HFFc6 (cell line): ENCODE measurements at regions not wholly inside any gene's neighbourhood (a gene's known extent, or its start where the extent isn't known, plus 50 kb on each side); places are given as distances from the start of the nearest gene placed in this dataset.

Experiments used
- DNase-seq: peaks from one replicate; pipeline ENCODE4 v3.0.0-alpha.2; 2018
- H3K27ac Mint-ChIP-seq: 2 replicates; pipeline ENCODE4 v1.8.0; 2020; ENCODE audit warnings: mild to moderate bottlenecking, mixed read lengths
- H3K27me3 Mint-ChIP-seq: 2 replicates; pipeline ENCODE4 v1.8.0; 2021; ENCODE audit warnings: mild to moderate bottlenecking, moderate library complexity, mixed read lengths; ENCODE audit not compliant: insufficient read depth
- H3K36me3 Mint-ChIP-seq: 2 replicates; pipeline ENCODE4 v1.8.0; 2021; ENCODE audit warnings: low read depth, mixed read lengths
- H3K4me1 Mint-ChIP-seq: 2 replicates; pipeline ENCODE4 v1.8.0; 2020; ENCODE audit warnings: low read depth, mixed read lengths
- H3K4me3 Mint-ChIP-seq: 2 replicates; pipeline ENCODE4 v1.8.0; 2020; ENCODE audit warnings: mild to moderate bottlenecking, moderate library complexity, mixed read lengths
- H3K9me3 Mint-ChIP-seq: 2 replicates; pipeline ENCODE4 v1.8.0; 2020; ENCODE audit warnings: mild to moderate bottlenecking, mixed read lengths
- CTCF ChIP-seq: fragments of 200-600 bp; sonication (generic); IDR thresholded peaks from 2 replicates; pipeline ENCODE4 v1.5.0; 2021; ENCODE audit warnings: antibody characterized with exemption, mild to moderate bottlenecking

GRCh38 chr14:55889124-55889523, 229.1 kb upstream of the PELI2 start:
- TF ChIP-seq CTCF: no peak
- peaks cover 6% of the 10 kb centered on the region; the same call in 1 of the 2 replicates for H3K4me1 Mint-ChIP-seq
- DNase-seq: no peak
- H3K36me3 Mint-ChIP-seq: no peaks in the 10 kb centered on the region
- peaks cover 15% of the 10 kb centered on the region for H3K27me3 Mint-ChIP-seq
- no peaks in the 10 kb centered on the region for H3K9me3 Mint-ChIP-seq
- no peak overlapping the region for H3K27ac Mint-ChIP-seq
- no peak overlapping the region for H3K4me3 Mint-ChIP-seq

GRCh38 chr14:55891692-55892091, 226.5 kb upstream of the PELI2 start:
- Mint-ChIP-seq H3K9me3 (no peaks in the 10 kb centered on the region), H3K4me1 (no peaks in the 10 kb centered on the region), H3K36me3 (no peaks in the 10 kb centered on the region), H3K27ac (no peak overlapping the region), H3K27me3 (peaks cover 16% of the 10 kb centered on the region), H3K4me3 (no peak overlapping the region)
- DNase-seq: no peak
- TF ChIP-seq CTCF: no peak

GRCh38 chr14:55892906-55893305, 225.3 kb upstream of the PELI2 start:
- Mint-ChIP-seq H3K27ac (no peak overlapping the region), H3K4me1 (no peaks in the 10 kb centered on the region), H3K27me3 (peaks cover 17% of the 10 kb centered on the region), H3K9me3 (no peaks in the 10 kb centered on the region), H3K4me3 (no peak overlapping the region), H3K36me3 (no peaks in the 10 kb centered on the region)
- TF ChIP-seq CTCF: no peak
- no peak for DNase-seq

GRCh38 chr14:55893705-55894104, 224.5 kb upstream of the PELI2 start:
- TF ChIP-seq CTCF: no peak
- Mint-ChIP-seq H3K36me3 (no peaks in the 10 kb centered on the region), H3K27me3 (peaks cover 17% of the 10 kb centered on the region), H3K4me3 (no peak overlapping the region), H3K9me3 (no peaks in the 10 kb centered on the region), H3K27ac (no peak overlapping the region), H3K4me1 (no peaks in the 10 kb centered on the region)
- DNase-seq: no peak

- H3K4me1 Mint-ChIP-seq: no peaks in the 10 kb centered on the region
Observed at GRCh38 chr14:55897031-55897430, 221.2 kb upstream of the PELI2 start.

More at GRCh38 chr14:55897031-55897430, 221.2 kb upstream of the PELI2 start:
- peaks cover 16% of the 10 kb centered on the region for H3K27me3 Mint-ChIP-seq
- no peaks in the 10 kb centered on the region for H3K9me3 Mint-ChIP-seq
- no peaks in the 10 kb centered on the region for H3K36me3 Mint-ChIP-seq
- no peak overlapping the region for H3K27ac Mint-ChIP-seq
- H3K4me3 Mint-ChIP-seq: no peak overlapping the region
- no peak for TF ChIP-seq CTCF
- DNase-seq: no peak
